Astrocyte (in vitro differentiated cells and primary cell): ENCODE measurements at regions not wholly inside any gene's neighbourhood (a gene's known extent, or its start where the extent isn't known, plus 50 kb on each side); places are given as distances from the start of the nearest gene placed in this dataset.
"Not testable (repeated sequence)": the region's sequence is repeated elsewhere in the genome, so short reads cannot be mapped to it uniquely, and the experiment has no call there.

Experiments used
- EZH2 ChIP-seq: IDR thresholded peaks from 2 replicates; pipeline ENCODE4 v1.6.1; 2012; ENCODE audit warnings: mild to moderate bottlenecking, low read length, inconsistent platforms; ENCODE audit not compliant: insufficient read depth
- TF ChIP-seq, protein P1 (sequence below): IDR thresholded peaks from 2 replicates; pipeline ENCODE4 v1.5.1; 2011; ENCODE audit warnings: low read depth, mild to moderate bottlenecking, inconsistent platforms, low read length, moderate library complexity; ENCODE audit not compliant: insufficient read depth

DNA sequence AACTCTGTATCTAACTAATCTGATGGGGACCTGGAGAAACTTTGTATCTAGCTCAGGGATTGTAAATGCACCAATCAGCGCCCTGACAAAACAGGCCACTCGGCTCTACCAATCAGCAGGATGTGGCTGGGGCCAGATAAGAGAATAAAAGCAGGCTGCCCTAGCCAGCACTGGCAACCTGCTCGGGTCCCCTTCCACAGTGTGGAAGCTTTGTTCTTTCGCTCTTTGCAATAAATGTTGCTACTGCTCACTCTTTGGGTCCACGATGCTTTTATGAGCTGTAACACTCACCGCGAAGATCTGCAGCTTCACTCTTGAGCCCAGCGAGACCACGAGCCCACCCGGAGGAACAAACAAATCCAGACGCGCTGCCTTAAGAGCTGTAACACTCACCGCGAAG lies 93.6 kb upstream of the METAP2 start:
- TF ChIP-seq, protein P1, sequence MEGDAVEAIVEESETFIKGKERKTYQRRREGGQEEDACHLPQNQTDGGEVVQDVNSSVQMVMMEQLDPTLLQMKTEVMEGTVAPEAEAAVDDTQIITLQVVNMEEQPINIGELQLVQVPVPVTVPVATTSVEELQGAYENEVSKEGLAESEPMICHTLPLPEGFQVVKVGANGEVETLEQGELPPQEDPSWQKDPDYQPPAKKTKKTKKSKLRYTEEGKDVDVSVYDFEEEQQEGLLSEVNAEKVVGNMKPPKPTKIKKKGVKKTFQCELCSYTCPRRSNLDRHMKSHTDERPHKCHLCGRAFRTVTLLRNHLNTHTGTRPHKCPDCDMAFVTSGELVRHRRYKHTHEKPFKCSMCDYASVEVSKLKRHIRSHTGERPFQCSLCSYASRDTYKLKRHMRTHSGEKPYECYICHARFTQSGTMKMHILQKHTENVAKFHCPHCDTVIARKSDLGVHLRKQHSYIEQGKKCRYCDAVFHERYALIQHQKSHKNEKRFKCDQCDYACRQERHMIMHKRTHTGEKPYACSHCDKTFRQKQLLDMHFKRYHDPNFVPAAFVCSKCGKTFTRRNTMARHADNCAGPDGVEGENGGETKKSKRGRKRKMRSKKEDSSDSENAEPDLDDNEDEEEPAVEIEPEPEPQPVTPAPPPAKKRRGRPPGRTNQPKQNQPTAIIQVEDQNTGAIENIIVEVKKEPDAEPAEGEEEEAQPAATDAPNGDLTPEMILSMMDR: not testable (repeated sequence)
- not testable (repeated sequence) for TF ChIP-seq EZH2
